ENCODE measurements at regions not wholly inside any gene's neighbourhood (a gene's known extent, or its start where the extent isn't known, plus 50 kb on each side); places are given as distances from the start of the nearest gene placed in this dataset.

DNA sequence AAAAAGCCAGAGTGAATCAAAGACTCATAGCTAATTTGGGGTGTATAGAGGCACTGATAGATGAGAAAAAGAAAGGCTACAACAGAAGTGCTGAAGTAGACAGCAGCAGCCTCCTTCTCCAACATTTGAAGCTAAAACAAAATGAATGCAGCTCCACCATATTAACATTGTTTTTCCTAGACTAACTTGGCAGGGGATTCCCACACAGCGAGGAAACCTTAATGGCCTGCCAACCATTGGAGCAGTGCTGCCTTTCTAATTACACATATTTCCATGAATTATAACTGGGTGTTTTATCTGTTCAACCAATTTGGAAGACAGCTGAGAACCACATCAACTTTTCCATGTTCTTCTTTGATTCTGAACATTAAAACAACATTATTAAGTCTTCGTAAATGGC lies 478.6 kb downstream of the LIG4 start:
- no peak for TF ChIP-seq POLR2A (IDR thresholded peaks at IDR 0.05)
- TF ChIP-seq, protein P1, sequence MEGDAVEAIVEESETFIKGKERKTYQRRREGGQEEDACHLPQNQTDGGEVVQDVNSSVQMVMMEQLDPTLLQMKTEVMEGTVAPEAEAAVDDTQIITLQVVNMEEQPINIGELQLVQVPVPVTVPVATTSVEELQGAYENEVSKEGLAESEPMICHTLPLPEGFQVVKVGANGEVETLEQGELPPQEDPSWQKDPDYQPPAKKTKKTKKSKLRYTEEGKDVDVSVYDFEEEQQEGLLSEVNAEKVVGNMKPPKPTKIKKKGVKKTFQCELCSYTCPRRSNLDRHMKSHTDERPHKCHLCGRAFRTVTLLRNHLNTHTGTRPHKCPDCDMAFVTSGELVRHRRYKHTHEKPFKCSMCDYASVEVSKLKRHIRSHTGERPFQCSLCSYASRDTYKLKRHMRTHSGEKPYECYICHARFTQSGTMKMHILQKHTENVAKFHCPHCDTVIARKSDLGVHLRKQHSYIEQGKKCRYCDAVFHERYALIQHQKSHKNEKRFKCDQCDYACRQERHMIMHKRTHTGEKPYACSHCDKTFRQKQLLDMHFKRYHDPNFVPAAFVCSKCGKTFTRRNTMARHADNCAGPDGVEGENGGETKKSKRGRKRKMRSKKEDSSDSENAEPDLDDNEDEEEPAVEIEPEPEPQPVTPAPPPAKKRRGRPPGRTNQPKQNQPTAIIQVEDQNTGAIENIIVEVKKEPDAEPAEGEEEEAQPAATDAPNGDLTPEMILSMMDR (IDR thresholded peaks at IDR 0.05) = no peak
